ENCODE measurements at regions not wholly inside any gene's neighbourhood (a gene's known extent, or its start where the extent isn't known, plus 50 kb on each side); places are given as distances from the start of the nearest gene placed in this dataset.

GRCh38 chr15:97672586-97672985 is 287.9 kb upstream of the ARRDC4 start:
- TF ChIP-seq CTCF (IDR thresholded peaks at IDR 0.05; ENCODE audit: borderline replicate concordance, extremely low read depth, low read length, poor library complexity, severe bottlenecking) (no peak), EZH2 (IDR thresholded peaks at IDR 0.05; ENCODE audit: borderline replicate concordance, low read depth, low read length, severe bottlenecking) (no peak)
